ENCODE measurements at regions not wholly inside any gene's neighbourhood (a gene's known extent, or its start where the extent isn't known, plus 50 kb on each side); places are given as distances from the start of the nearest gene placed in this dataset.

DNA sequence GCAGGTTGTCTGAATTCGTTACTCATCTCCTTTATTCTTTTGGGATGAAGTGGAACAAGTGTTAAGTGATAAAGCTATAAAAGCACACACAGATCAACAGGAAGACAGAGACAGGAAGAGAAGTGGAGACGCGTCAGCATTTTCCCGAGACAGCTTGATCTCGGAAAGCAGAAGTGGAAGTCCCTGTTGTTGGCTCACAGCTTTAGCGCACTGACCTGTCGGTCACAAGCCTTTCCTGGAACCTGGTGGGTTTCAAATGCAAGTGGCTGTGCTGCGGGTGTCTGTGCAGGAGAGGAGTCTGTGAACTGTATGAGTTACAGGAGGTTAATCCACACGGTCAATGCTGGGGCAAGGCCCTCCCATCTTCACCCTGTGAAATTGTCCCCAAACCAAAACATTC, 116.6 kb upstream of the PELI1 start:
- no peaks in the 10 kb centered on the region for H3K27me3 ChIP-seq (ENCODE audit: control insufficient read depth in 3 of 3, insufficient read depth in 3 of 3, low read length in 3 of 3)
- peaks cover 3 to 6% (median 5%) of the 10 kb centered on the region in 3 donors for H3K4me1 ChIP-seq (ENCODE audit: control insufficient read depth in 3 of 3, insufficient read depth in 3 of 3, low read length in 3 of 3)
- H3K4me3 ChIP-seq (ENCODE audit: low read length in 3 of 3): no peak overlapping the region
- no peaks in the 10 kb centered on the region for H3K36me3 ChIP-seq (ENCODE audit: control insufficient read depth in 3 of 3, insufficient read depth in 3 of 3, low read length in 3 of 3)
- H3K9ac ChIP-seq (ENCODE audit: low read depth in 1 of 3, low read length in 3 of 3): peak overlapping the region in 1 of 3 donors; percentile 10
- H3K9me3 ChIP-seq (ENCODE audit: control insufficient read depth in 3 of 3, low read length in 3 of 3): no peaks in the 10 kb centered on the region
- H3K27ac ChIP-seq (ENCODE audit: low read depth, low read length): peak overlapping the region; percentile 68

DNA sequence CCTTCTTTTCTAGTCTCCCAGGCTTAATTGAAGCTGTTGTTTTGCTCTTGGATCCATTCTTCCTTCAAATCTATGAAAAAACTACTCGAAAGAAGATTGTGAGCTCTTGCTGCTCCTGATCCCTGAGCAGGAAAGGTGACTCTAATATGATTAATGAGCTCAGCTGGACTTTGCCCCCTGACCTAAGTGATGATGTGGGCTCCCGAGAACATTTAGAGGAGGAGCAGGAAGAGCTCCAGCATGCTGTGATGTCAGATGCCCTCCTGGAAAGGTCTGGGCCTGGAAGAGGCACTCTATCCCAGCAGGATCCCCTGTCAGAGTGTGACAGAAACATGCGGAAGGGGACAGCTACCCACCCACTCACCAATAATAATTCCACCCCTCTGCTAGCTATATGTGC, 117.9 kb upstream of the PELI1 start:
- H3K9ac ChIP-seq (ENCODE audit: low read depth in 1 of 3, low read length in 3 of 3): no peak overlapping the region
- H3K36me3 ChIP-seq (ENCODE audit: control insufficient read depth in 3 of 3, insufficient read depth in 3 of 3, low read length in 3 of 3): no peaks in the 10 kb centered on the region
- no peaks in the 10 kb centered on the region for H3K27me3 ChIP-seq (ENCODE audit: control insufficient read depth in 3 of 3, insufficient read depth in 3 of 3, low read length in 3 of 3)
- no peak overlapping the region for H3K27ac ChIP-seq (ENCODE audit: low read depth, low read length)
- no peak overlapping the region for H3K4me3 ChIP-seq (ENCODE audit: low read length in 3 of 3)
- no peaks in the 10 kb centered on the region for H3K9me3 ChIP-seq (ENCODE audit: control insufficient read depth in 3 of 3, low read length in 3 of 3)
- peaks cover 3 to 6% (median 5%) of the 10 kb centered on the region in 3 donors for H3K4me1 ChIP-seq (ENCODE audit: control insufficient read depth in 3 of 3, insufficient read depth in 3 of 3, low read length in 3 of 3)

DNA sequence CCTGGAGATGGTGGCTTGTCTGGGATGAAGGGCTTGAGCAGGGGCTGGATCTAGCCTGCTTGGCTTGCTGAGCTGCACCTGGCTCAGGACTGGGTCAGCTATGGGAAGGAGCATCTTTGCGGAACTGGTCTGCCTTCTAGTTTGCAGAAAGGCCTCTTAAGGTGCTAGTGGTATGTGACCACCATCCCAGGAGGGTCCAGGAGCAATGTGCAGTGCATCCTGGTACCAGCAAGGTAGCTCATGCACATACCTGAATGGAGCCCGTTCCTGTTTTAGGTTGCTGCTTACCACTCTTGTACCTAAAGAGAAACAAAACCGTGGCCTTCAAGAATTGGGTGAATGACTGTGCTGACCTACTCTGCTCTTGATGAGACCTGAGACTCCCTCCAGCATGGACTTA, 118.6 kb upstream of the PELI1 start:
- Histone ChIP-seq H3K27me3 (ENCODE audit: control insufficient read depth in 3 of 3, insufficient read depth in 3 of 3, low read length in 3 of 3) (no peaks in the 10 kb centered on the region), H3K36me3 (ENCODE audit: control insufficient read depth in 3 of 3, insufficient read depth in 3 of 3, low read length in 3 of 3) (no peaks in the 10 kb centered on the region), H3K9me3 (ENCODE audit: control insufficient read depth in 3 of 3, low read length in 3 of 3) (no peaks in the 10 kb centered on the region), H3K9ac (ENCODE audit: low read depth in 1 of 3, low read length in 3 of 3) (no peak overlapping the region), H3K4me3 (ENCODE audit: low read length in 3 of 3) (no peak overlapping the region), H3K27ac (ENCODE audit: low read depth, low read length) (no peak overlapping the region), H3K4me1 (ENCODE audit: control insufficient read depth in 3 of 3, insufficient read depth in 3 of 3, low read length in 3 of 3) (peaks cover 3 to 11% (median 11%) of the 10 kb centered on the region in 3 donors)

DNA sequence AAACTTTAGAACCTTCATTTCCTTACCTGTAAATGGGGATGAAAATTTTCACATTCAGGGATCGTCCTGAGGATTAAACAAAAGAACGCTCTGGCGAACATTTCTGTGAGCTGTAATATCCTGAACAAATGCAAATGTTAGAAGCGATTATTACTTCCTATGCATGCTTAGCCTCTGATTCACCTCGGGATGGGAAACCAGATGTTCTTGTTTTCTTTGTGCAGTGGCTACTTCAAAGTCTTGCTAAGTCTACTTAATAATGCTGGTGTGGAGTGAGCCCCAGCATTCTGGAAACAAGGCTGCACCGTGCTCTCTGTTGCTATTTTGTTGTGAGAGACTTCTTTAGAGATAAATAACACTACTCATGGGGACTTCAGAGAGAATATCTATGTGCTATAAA, 119.1 kb upstream of the PELI1 start:
- Histone ChIP-seq H3K27ac (ENCODE audit: low read depth, low read length) (no peak overlapping the region), H3K9ac (ENCODE audit: low read depth in 1 of 3, low read length in 3 of 3) (no peak overlapping the region), H3K36me3 (ENCODE audit: control insufficient read depth in 3 of 3, insufficient read depth in 3 of 3, low read length in 3 of 3) (no peaks in the 10 kb centered on the region), H3K9me3 (ENCODE audit: control insufficient read depth in 3 of 3, low read length in 3 of 3) (no peaks in the 10 kb centered on the region), H3K4me3 (ENCODE audit: low read length in 3 of 3) (no peak overlapping the region), H3K27me3 (ENCODE audit: control insufficient read depth in 3 of 3, insufficient read depth in 3 of 3, low read length in 3 of 3) (no peaks in the 10 kb centered on the region), H3K4me1 (ENCODE audit: control insufficient read depth in 3 of 3, insufficient read depth in 3 of 3, low read length in 3 of 3) (peaks cover 3 to 15% (median 13%) of the 10 kb centered on the region in 3 donors)

DNA sequence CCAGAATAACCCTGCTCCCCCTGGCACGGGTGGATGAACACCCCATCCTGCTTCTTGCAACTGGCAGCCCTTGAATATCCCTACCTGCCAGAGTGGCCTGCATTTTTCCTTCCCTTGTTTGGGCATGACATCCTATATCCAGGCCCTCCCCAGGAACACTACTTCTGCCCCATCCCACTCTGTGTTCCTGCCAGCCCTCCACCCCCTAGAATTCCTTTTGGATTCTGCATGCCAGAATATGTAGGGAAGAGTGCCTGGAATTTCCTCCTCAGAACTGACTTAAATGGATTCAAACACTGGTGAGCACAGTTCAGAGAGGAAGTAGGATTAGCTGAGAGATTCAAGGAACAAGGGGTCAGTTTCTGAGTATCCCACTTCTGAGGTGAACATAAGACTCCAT, 123.5 kb upstream of the PELI1 start:
- H3K4me3 ChIP-seq (ENCODE audit: low read length in 3 of 3): no peak overlapping the region
- no peaks in the 10 kb centered on the region for H3K36me3 ChIP-seq (ENCODE audit: control insufficient read depth in 3 of 3, insufficient read depth in 3 of 3, low read length in 3 of 3)
- peaks cover 0 to 9% (median 7%) of the 10 kb centered on the region in 3 donors for H3K4me1 ChIP-seq (ENCODE audit: control insufficient read depth in 3 of 3, insufficient read depth in 3 of 3, low read length in 3 of 3)
- H3K27ac ChIP-seq (ENCODE audit: low read depth, low read length): no peak overlapping the region
- H3K27me3 ChIP-seq (ENCODE audit: control insufficient read depth in 3 of 3, insufficient read depth in 3 of 3, low read length in 3 of 3): no peaks in the 10 kb centered on the region
- no peak overlapping the region for H3K9ac ChIP-seq (ENCODE audit: low read depth in 1 of 3, low read length in 3 of 3)
- peaks cover 0 to 2% (median 0%) of the 10 kb centered on the region in 3 donors for H3K9me3 ChIP-seq (ENCODE audit: control insufficient read depth in 3 of 3, low read length in 3 of 3)

DNA sequence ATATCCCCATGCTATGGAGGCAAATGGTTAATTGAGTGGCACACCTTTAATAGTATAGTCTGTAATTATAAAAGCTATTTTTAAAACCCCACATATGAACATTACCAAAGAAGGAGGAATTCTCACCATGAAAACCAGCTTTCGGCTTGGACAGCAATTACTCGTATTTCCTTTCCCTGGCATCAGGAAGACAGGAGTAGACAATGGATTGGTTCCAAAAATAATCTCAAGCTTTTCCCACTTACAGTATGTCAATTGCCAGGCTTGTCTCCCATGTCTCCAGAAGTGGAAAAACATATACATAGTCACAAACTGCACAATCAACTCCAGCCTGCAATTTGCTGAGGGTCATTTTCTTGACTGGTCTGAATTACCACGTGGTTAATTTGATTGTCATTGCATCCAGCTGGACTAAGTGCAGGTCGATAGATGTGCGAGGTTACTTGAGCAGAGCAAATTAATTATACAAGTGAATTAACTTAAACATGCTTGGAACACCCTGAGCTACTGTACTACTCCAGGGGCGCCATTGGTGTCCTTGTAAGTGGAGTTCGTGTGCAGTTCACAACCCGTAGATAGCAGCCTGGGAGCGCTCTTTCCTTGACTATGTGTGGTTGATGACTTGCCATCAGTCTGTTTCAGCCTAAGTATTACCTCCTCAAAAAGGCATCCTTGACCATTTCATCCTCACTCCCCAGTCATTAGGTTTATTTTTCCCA, 124.3 kb upstream of the PELI1 start:
- H3K4me3 ChIP-seq (ENCODE audit: low read length in 3 of 3): no peak overlapping the region
- no peak overlapping the region for H3K27ac ChIP-seq (ENCODE audit: low read depth, low read length)
- H3K9ac ChIP-seq (ENCODE audit: low read depth in 1 of 3, low read length in 3 of 3): no peak overlapping the region
- H3K9me3 ChIP-seq (ENCODE audit: control insufficient read depth in 3 of 3, low read length in 3 of 3): peaks cover 0 to 2% (median 0%) of the 10 kb centered on the region in 3 donors
- no peaks in the 10 kb centered on the region for H3K36me3 ChIP-seq (ENCODE audit: control insufficient read depth in 3 of 3, insufficient read depth in 3 of 3, low read length in 3 of 3)
- peaks cover 3 to 16% (median 14%) of the 10 kb centered on the region in 3 donors for H3K4me1 ChIP-seq (ENCODE audit: control insufficient read depth in 3 of 3, insufficient read depth in 3 of 3, low read length in 3 of 3)
- no peaks in the 10 kb centered on the region for H3K27me3 ChIP-seq (ENCODE audit: control insufficient read depth in 3 of 3, insufficient read depth in 3 of 3, low read length in 3 of 3)

DNA sequence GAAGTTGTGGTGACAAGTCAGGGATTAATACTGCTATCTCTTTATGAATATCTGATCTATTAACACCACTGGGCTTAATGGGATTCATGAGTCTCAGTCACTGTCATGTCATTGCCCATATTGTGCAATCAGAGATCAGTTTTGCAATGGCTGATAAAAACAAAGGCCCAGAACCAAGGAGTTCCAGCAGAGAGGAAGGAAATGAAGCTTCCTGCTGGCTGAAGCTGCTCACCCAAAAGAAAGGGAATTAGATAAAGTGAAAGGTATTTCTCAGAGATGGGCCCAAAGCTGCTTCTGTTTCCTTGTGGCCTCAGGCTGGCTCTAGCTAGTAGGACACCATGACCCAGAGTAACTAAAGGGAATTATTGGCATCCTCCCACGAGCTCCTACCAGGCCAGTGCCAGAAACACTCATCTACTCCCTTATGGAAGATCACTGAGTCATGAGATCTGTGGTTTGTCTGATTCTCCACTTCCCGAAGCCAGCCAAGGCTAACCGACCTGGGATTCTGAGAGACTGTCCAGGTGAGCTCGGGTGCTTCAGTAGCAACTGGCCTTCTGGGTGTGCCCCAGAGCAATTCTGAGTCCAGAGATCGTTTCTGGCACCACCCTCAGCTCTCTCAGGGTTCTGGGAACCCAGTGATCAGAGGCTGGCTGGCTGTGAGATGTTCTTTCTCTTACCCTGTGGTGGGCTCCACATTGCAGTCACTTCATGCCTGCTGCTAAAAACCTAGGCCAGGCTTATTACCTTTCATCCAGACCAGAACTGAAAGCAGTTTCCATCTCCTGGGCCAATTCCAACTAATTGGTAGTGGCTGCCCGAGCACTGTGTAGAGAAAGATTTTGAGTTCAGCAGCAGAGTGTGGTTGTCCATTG, 129.5 kb upstream of the PELI1 start:
- H3K4me3 ChIP-seq (ENCODE audit: low read length in 3 of 3): no peak overlapping the region
- peak overlapping the region; percentile 80 for H3K27ac ChIP-seq (ENCODE audit: low read depth, low read length)

DNA sequence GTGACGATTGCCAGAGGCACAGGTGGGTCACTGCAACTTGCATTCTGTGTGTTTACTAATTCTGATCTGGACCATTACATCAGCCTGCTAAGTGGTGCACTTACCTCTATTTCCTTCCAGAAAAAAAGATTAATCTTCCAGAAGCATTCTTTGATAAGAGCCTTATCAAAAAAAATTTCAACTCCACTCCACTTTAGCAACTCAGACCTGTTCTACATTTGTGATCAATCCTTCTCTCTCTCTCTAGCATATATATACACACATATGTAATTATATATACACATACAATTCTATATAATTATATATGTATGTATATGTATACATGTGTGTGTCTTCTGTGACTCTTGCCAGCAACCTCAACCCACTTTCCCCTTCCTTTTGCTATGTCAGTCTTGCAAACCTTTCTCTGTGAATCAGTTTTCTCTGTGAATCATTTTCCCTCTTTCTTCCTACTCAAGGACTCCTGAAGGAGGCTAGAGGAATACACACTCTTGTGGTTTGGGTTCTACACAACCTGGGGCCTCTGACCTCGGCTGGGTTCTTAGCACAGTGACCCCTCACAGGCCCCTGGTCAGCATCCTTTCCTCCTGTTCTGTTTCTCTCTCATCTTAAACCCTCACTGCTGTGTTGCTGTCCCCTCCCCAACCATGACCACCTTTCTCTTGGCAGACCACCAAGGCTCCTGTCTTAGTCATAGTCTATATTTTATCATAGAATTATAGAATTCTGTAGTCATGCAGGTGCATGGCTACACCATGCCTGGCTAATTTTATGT, 130.4 kb upstream of the PELI1 start:
- Histone ChIP-seq H3K4me1 (ENCODE audit: control insufficient read depth in 3 of 3, insufficient read depth in 3 of 3, low read length in 3 of 3) (peaks cover 10 to 16% (median 16%) of the 10 kb centered on the region in 3 donors), H3K4me3 (ENCODE audit: low read length in 3 of 3) (no peak overlapping the region), H3K36me3 (ENCODE audit: control insufficient read depth in 3 of 3, insufficient read depth in 3 of 3, low read length in 3 of 3) (no peaks in the 10 kb centered on the region), H3K9ac (ENCODE audit: low read depth in 1 of 3, low read length in 3 of 3) (no peak overlapping the region), H3K27ac (ENCODE audit: low read depth, low read length) (peak overlapping the region; percentile 80), H3K27me3 (ENCODE audit: control insufficient read depth in 3 of 3, insufficient read depth in 3 of 3, low read length in 3 of 3) (no peaks in the 10 kb centered on the region), H3K9me3 (ENCODE audit: control insufficient read depth in 3 of 3, low read length in 3 of 3) (peaks cover 0 to 2% (median 0%) of the 10 kb centered on the region in 3 donors)

More for the DNA sequence above, 129.5 kb upstream of the PELI1 start:
- peaks cover 0 to 2% (median 0%) of the 10 kb centered on the region in 3 donors for H3K9me3 ChIP-seq (ENCODE audit: control insufficient read depth in 3 of 3, low read length in 3 of 3)
- no peaks in the 10 kb centered on the region for H3K36me3 ChIP-seq (ENCODE audit: control insufficient read depth in 3 of 3, insufficient read depth in 3 of 3, low read length in 3 of 3)
- H3K4me1 ChIP-seq (ENCODE audit: control insufficient read depth in 3 of 3, insufficient read depth in 3 of 3, low read length in 3 of 3): peaks cover 10 to 16% (median 16%) of the 10 kb centered on the region in 3 donors
- no peak overlapping the region for H3K9ac ChIP-seq (ENCODE audit: low read depth in 1 of 3, low read length in 3 of 3)
- H3K27me3 ChIP-seq (ENCODE audit: control insufficient read depth in 3 of 3, insufficient read depth in 3 of 3, low read length in 3 of 3): no peaks in the 10 kb centered on the region

DNA sequence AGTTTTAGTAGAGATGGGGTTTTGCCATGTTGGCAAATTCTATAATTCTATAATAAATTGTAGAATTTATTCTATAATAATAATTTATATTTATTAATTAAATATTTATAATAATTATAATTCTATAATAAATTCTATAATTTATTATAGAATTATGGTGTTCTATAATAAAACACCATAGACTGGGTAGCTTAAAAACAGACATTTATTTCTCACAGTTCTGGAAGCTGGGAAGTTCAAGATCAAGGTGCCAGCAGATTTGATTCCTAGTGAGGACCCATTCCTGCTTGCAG, 130.9 kb upstream of the PELI1 start:
- H3K4me1 ChIP-seq (ENCODE audit: control insufficient read depth in 3 of 3, insufficient read depth in 3 of 3, low read length in 3 of 3): peaks cover 10 to 16% (median 16%) of the 10 kb centered on the region in 3 donors
- peaks cover 0 to 2% (median 0%) of the 10 kb centered on the region in 3 donors for H3K9me3 ChIP-seq (ENCODE audit: control insufficient read depth in 3 of 3, low read length in 3 of 3)
- no peaks in the 10 kb centered on the region for H3K27me3 ChIP-seq (ENCODE audit: control insufficient read depth in 3 of 3, insufficient read depth in 3 of 3, low read length in 3 of 3)
- H3K27ac ChIP-seq (ENCODE audit: low read depth, low read length): no peak overlapping the region
- no peak overlapping the region for H3K9ac ChIP-seq (ENCODE audit: low read depth in 1 of 3, low read length in 3 of 3)
- no peak overlapping the region for H3K4me3 ChIP-seq (ENCODE audit: low read length in 3 of 3)
- no peaks in the 10 kb centered on the region for H3K36me3 ChIP-seq (ENCODE audit: control insufficient read depth in 3 of 3, insufficient read depth in 3 of 3, low read length in 3 of 3)
